SK-N-SH (cell line): ENCODE measurements at regions not wholly inside any gene's neighbourhood (a gene's known extent, or its start where the extent isn't known, plus 50 kb on each side); places are given as distances from the start of the nearest gene placed in this dataset.

Experiments used
- CTCF ChIA-PET: fragments of 300-600, 350-600 bp; formaldehyde crosslinking; extraction: SDS; loops from one replicate; lab custom pipeline; 2021; lab: Yijun Ruan, JAX
- POLR2A ChIA-PET: fragments of 350-600 bp; sonication (Branson Sonifier 250); formaldehyde crosslinking; extraction: SDS; loops from one replicate; lab custom pipeline; 2020; ENCODE audit warnings: antibody characterized with exemption, inconsistent platforms; lab: Yijun Ruan, JAX
- DNase-seq: peaks from one replicate; pipeline ENCODE4 v3.0.0; 2012
- H2AFZ ChIP-seq: fragments of 200-600 bp; sonication (generic); 2 replicates; pipeline ENCODE4 v1.8.1; 2016; ENCODE audit warnings: antibody characterized with exemption, mild to moderate bottlenecking, low read depth
- H3F3A ChIP-seq: fragments of 200-600 bp; sonication (generic); replicated peaks from 2 replicates; pipeline ENCODE3; 2016; ENCODE audit warnings: antibody characterized with exemption, mild to moderate bottlenecking; ENCODE audit not compliant: insufficient read depth
- H3K27ac ChIP-seq, 2 experiments: fragments of 200-500 bp in 1 of 2; fragments of 200-600 bp in 1 of 2; sonication (Bioruptor generic) in 1 of 2; sonication (generic), shearing (Covaris generic) in 1 of 2; 2 replicates each; pipeline versions ENCODE4 v1.5.1 to v1.6.1; 2014 to 2016; ENCODE audit warnings: low read depth in 2 of 2, inconsistent platforms in 1 of 2, low read length in 1 of 2, mild to moderate bottlenecking in 1 of 2, mixed read lengths in 1 of 2
- H3K27me3 ChIP-seq: fragments of 200-600 bp; sonication (generic), shearing (Covaris generic); 2 replicates; pipeline ENCODE4 v1.6.1; 2016; ENCODE audit warnings: mixed run types; ENCODE audit not compliant: insufficient read depth
- H3K36me3 ChIP-seq, 2 experiments: fragments of 200-500 bp in 1 of 2; fragments of 200-600 bp in 1 of 2; sonication (Bioruptor generic) in 1 of 2; sonication (generic) in 1 of 2; replicated peaks in 1 of 2; 2 replicates each; pipeline versions ENCODE3 to v1.5.1; 2014 to 2016; ENCODE audit warnings: low read length in 1 of 2, mild to moderate bottlenecking in 1 of 2; ENCODE audit not compliant: insufficient read depth in 2 of 2, control insufficient read depth in 1 of 2
- H3K4me1 ChIP-seq, 2 experiments: fragments of 200-500 bp in 1 of 2; fragments of 200-600 bp in 1 of 2; sonication (Bioruptor generic) in 1 of 2; sonication (generic), shearing (Covaris generic) in 1 of 2; 2 replicates each; pipeline versions ENCODE4 v1.5.1 to v1.6.1; 2014 to 2016; ENCODE audit warnings: low read depth in 1 of 2, low read length in 1 of 2, mixed run types in 1 of 2; ENCODE audit not compliant: insufficient read depth in 2 of 2, control insufficient read depth in 1 of 2
- H3K4me2 ChIP-seq: fragments of 200-600 bp; sonication (generic), shearing (Covaris generic); 2 replicates; pipeline ENCODE4 v1.6.1; 2017; ENCODE audit warnings: mixed run types
- H3K4me3 ChIP-seq, 2 experiments: fragments of 200-500 bp in 1 of 2; fragments of 200-600 bp in 1 of 2; sonication (Bioruptor generic) in 1 of 2; sonication (generic), shearing (Covaris generic) in 1 of 2; 2 replicates each; pipeline versions ENCODE4 v1.5.1 to v1.8.1; 2014 to 2016; ENCODE audit warnings: low read depth in 2 of 2, inconsistent platforms in 1 of 2, low read length in 1 of 2, mild to moderate bottlenecking in 1 of 2, mixed read lengths in 1 of 2, moderate library complexity in 1 of 2
- H3K79me2 ChIP-seq: fragments of 200-600 bp; sonication (generic); 2 replicates; pipeline ENCODE4 v1.8.1; 2017; ENCODE audit warnings: mild to moderate bottlenecking; ENCODE audit not compliant: insufficient read depth
- H3K9ac ChIP-seq: fragments of 200-600 bp; sonication (generic); 2 replicates; pipeline ENCODE4 v1.6.1; 2017; ENCODE audit warnings: mixed run types
- H3K9me2 ChIP-seq: fragments of 200-600 bp; sonication (generic); 2 replicates; pipeline ENCODE4 v1.6.1; 2017; ENCODE audit warnings: mixed run types
- H3K9me3 ChIP-seq: fragments of 200-600 bp; sonication (generic); 2 replicates; pipeline ENCODE4 v1.6.1; 2017; ENCODE audit warnings: mixed run types, mild to moderate bottlenecking, moderate library complexity
- H4K20me1 ChIP-seq: fragments of 200-600 bp; sonication (generic); 2 replicates; pipeline ENCODE4 v1.6.1; 2017; ENCODE audit warnings: mild to moderate bottlenecking, mixed run types; ENCODE audit not compliant: insufficient read depth
- CHD2 ChIP-seq: fragments of 150-350 bp; IDR thresholded peaks from 2 replicates; pipeline ENCODE4 v1.6.1; 2018; ENCODE audit warnings: low read length; ENCODE audit not compliant: partially characterized antibody
- EZH2phosphoT487 ChIP-seq: fragments of 200-600 bp; sonication (generic); IDR thresholded peaks from 2 replicates; pipeline ENCODE4 v1.6.1; 2017; ENCODE audit warnings: low read depth, mixed run types, mild to moderate bottlenecking, antibody characterized with exemption, moderate library complexity, borderline replicate concordance
- FOSL2 ChIP-seq: IDR thresholded peaks from 2 replicates; pipeline ENCODE4 v1.4.0; 2012; ENCODE audit warnings: low read depth, mild to moderate bottlenecking, moderate library complexity, borderline replicate concordance
- FOXM1 ChIP-seq: IDR thresholded peaks from 2 replicates; pipeline ENCODE4 v1.4.0; 2012; ENCODE audit warnings: low read depth, mild to moderate bottlenecking
- GABPA ChIP-seq: IDR thresholded peaks from 2 replicates; pipeline ENCODE4 v1.4.0; 2012; ENCODE audit warnings: low read depth, mild to moderate bottlenecking
- GATA2 ChIP-seq: sonication (generic); formaldehyde crosslinking; IDR thresholded peaks from 2 replicates; pipeline ENCODE4 v1.5.0; 2020; ENCODE audit warnings: mild to moderate bottlenecking, missing genetic modification reagents
- JUND ChIP-seq: IDR thresholded peaks from 2 replicates; pipeline ENCODE4 v1.4.0; 2012
- MEF2A ChIP-seq: IDR thresholded peaks from 2 replicates; pipeline ENCODE4 v1.4.0; 2012; ENCODE audit warnings: low read depth, borderline replicate concordance
- NFIC ChIP-seq: IDR thresholded peaks from 2 replicates; pipeline ENCODE4 v1.4.0; 2012; ENCODE audit warnings: borderline replicate concordance
- POLR2AphosphoS5 ChIP-seq: IDR thresholded peaks from 2 replicates; pipeline ENCODE4 v1.6.1; 2012; ENCODE audit warnings: low read depth, low read length
- RAD21 ChIP-seq: IDR thresholded peaks from 2 replicates; pipeline ENCODE4 v1.6.1; 2012; ENCODE audit warnings: mild to moderate bottlenecking, low read length
- RCOR1 ChIP-seq: fragments of 150-350 bp; IDR thresholded peaks from 2 replicates; pipeline ENCODE4 v1.6.1; 2017; ENCODE audit warnings: antibody characterized with exemption, low read length
- RXRA ChIP-seq: IDR thresholded peaks from 2 replicates; pipeline ENCODE4 v1.4.0; 2012; ENCODE audit warnings: low read depth, mild to moderate bottlenecking, borderline replicate concordance
- SMC3 ChIP-seq: IDR thresholded peaks from 2 replicates; pipeline ENCODE4 v1.6.1; 2012; ENCODE audit warnings: low read depth, low read length, improper control_type of control experiment
- TCF12 ChIP-seq: IDR thresholded peaks from 2 replicates; pipeline ENCODE4 v1.4.0; 2012
- USF2 ChIP-seq: fragments of 150-350 bp; IDR thresholded peaks from 2 replicates; pipeline ENCODE4 v1.6.1; 2017; ENCODE audit warnings: antibody characterized with exemption, low read length, low read depth, borderline replicate concordance
- YY1 ChIP-seq: IDR thresholded peaks from 2 replicates; pipeline ENCODE4 v1.4.0; 2012; ENCODE audit warnings: low read depth, mild to moderate bottlenecking
- WGBS: methylation state at CpG from one replicate; pipeline ENCODE4 v1.1.6; 2017; ENCODE audit warnings: low lambda C conversion rate; 5-methylcytosine and 5-hydroxymethylcytosine counted together
- TF ChIP-seq, protein P1 (sequence below): IDR thresholded peaks from 2 replicates; pipeline ENCODE4; 2012
- TF ChIP-seq, protein P2 (sequence below): fragments of 150-350 bp; IDR thresholded peaks from 2 replicates; pipeline ENCODE4 v1.6.1; 2016; ENCODE audit warnings: mild to moderate bottlenecking, low read depth, low read length
- TF ChIP-seq, protein P3 (sequence below): fragments of 200-600 bp; sonication (generic); IDR thresholded peaks from 2 replicates; pipeline ENCODE4 v1.6.1; 2017; ENCODE audit warnings: antibody characterized with exemption, mild to moderate bottlenecking, moderate library complexity
- TF ChIP-seq, protein P4 (sequence below): IDR thresholded peaks from 2 replicates; pipeline ENCODE4 v1.4.0; 2012; ENCODE audit warnings: low read depth, borderline replicate concordance

DNA sequence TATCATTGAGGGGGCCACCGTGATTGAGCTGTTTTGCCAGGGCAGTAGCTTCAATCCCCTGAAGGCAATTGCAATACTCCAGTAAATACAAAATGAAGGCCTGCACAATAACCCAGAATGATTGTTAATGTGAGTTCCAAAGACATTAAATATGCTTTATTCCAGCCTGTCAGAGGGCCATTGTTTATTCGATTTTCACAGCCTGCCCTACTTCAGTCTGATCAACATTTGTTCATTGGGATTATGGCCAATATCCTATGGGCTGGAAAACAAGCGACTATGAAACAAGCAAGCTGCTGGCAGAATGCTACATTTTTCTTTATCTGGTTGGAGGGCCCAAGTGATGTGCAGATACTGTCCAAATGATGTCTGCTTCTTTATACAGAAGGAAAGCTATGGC, 543.1 kb downstream of the TLE1 start:
- Histone ChIP-seq H3K9me3 (no peaks in the 10 kb centered on the region), H3K4me2 (no peak overlapping the region), H2AFZ (no peak overlapping the region), H3K36me3 (no peaks in the 10 kb centered on the region), H3K27me3 (no peaks in the 10 kb centered on the region), H3F3A (no peaks in the 10 kb centered on the region), H4K20me1 (no peaks in the 10 kb centered on the region), H3K27ac (no peak overlapping the region), H3K79me2 (no peaks in the 10 kb centered on the region), H3K4me1 (no peaks in the 10 kb centered on the region), H3K9me2 (no peaks in the 10 kb centered on the region), H3K4me3 (no peak overlapping the region), H3K9ac (no peak overlapping the region)
- no peak for TF ChIP-seq FOXM1
- TF ChIP-seq, protein P1, sequence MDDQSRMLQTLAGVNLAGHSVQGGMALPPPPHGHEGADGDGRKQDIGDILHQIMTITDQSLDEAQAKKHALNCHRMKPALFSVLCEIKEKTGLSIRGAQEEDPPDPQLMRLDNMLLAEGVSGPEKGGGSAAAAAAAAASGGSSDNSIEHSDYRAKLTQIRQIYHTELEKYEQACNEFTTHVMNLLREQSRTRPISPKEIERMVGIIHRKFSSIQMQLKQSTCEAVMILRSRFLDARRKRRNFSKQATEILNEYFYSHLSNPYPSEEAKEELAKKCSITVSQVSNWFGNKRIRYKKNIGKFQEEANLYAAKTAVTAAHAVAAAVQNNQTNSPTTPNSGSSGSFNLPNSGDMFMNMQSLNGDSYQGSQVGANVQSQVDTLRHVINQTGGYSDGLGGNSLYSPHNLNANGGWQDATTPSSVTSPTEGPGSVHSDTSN = no peak
- TF ChIP-seq, protein P2, sequence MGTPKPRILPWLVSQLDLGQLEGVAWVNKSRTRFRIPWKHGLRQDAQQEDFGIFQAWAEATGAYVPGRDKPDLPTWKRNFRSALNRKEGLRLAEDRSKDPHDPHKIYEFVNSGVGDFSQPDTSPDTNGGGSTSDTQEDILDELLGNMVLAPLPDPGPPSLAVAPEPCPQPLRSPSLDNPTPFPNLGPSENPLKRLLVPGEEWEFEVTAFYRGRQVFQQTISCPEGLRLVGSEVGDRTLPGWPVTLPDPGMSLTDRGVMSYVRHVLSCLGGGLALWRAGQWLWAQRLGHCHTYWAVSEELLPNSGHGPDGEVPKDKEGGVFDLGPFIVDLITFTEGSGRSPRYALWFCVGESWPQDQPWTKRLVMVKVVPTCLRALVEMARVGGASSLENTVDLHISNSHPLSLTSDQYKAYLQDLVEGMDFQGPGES = no peak
- TF ChIP-seq GABPA = no peak
- TF ChIP-seq GATA2 = no peak
- TF ChIP-seq FOSL2 = no peak
- TF ChIP-seq RCOR1 = no peak
- TF ChIP-seq CHD2 = no peak
- no peak for TF ChIP-seq YY1
- no peak for TF ChIP-seq RAD21
- no peak for TF ChIP-seq RXRA
- TF ChIP-seq SMC3 = no peak
- CTCF ChIA-PET = no interaction called here
- POLR2A ChIA-PET = no interaction called here
- WGBS = 9% methylated on average over 3 of the region's 3 CpGs
- no peak for DNase-seq

GRCh38 chr9:81145331-81145963, 543.9 kb downstream of the TLE1 start:
- no peak overlapping the region for H3K27ac ChIP-seq
- no peak for DNase-seq
- H3K9me2 ChIP-seq = no peaks in the 10 kb centered on the region
- 49% methylated on average over 10 of the region's 10 CpGs for WGBS
- no peaks in the 10 kb centered on the region for H3K27me3 ChIP-seq
- H3K4me3 ChIP-seq = no peak overlapping the region
- no peaks in the 10 kb centered on the region for H3K4me1 ChIP-seq
- no peaks in the 10 kb centered on the region for H3K36me3 ChIP-seq
- no peak for TF ChIP-seq GATA2
- TF ChIP-seq, protein P3, sequence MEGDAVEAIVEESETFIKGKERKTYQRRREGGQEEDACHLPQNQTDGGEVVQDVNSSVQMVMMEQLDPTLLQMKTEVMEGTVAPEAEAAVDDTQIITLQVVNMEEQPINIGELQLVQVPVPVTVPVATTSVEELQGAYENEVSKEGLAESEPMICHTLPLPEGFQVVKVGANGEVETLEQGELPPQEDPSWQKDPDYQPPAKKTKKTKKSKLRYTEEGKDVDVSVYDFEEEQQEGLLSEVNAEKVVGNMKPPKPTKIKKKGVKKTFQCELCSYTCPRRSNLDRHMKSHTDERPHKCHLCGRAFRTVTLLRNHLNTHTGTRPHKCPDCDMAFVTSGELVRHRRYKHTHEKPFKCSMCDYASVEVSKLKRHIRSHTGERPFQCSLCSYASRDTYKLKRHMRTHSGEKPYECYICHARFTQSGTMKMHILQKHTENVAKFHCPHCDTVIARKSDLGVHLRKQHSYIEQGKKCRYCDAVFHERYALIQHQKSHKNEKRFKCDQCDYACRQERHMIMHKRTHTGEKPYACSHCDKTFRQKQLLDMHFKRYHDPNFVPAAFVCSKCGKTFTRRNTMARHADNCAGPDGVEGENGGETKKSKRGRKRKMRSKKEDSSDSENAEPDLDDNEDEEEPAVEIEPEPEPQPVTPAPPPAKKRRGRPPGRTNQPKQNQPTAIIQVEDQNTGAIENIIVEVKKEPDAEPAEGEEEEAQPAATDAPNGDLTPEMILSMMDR = no peak
- no peak for TF ChIP-seq TCF12
- no peak for TF ChIP-seq POLR2AphosphoS5
- no peak for TF ChIP-seq USF2
- no peak for TF ChIP-seq NFIC
- no peak for TF ChIP-seq RAD21
- TF ChIP-seq MEF2A = no peak
- no peak for TF ChIP-seq JUND
- TF ChIP-seq, protein P4, sequence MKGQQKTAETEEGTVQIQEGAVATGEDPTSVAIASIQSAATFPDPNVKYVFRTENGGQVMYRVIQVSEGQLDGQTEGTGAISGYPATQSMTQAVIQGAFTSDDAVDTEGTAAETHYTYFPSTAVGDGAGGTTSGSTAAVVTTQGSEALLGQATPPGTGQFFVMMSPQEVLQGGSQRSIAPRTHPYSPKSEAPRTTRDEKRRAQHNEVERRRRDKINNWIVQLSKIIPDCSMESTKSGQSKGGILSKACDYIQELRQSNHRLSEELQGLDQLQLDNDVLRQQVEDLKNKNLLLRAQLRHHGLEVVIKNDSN = no peak
- no peak for TF ChIP-seq CHD2
- no peak for TF ChIP-seq EZH2phosphoT487
- ChIA-PET CTCF (no interaction called here), POLR2A (no interaction called here)
- no peaks in the 10 kb centered on the region for H3K9me3 ChIP-seq
- no peak overlapping the region for H3K4me2 ChIP-seq
- no peaks in the 10 kb centered on the region for H3K79me2 ChIP-seq
- no peaks in the 10 kb centered on the region for H4K20me1 ChIP-seq
- H2AFZ ChIP-seq = no peak overlapping the region
- no peak overlapping the region for H3K9ac ChIP-seq
- no peaks in the 10 kb centered on the region for H3F3A ChIP-seq
